ENCODE measurements at regions not wholly inside any gene's neighbourhood (a gene's known extent, or its start where the extent isn't known, plus 50 kb on each side); places are given as distances from the start of the nearest gene placed in this dataset.
"Not testable (repeated sequence)": the region's sequence is repeated elsewhere in the genome, so short reads cannot be mapped to it uniquely, and the experiment has no call there.

DNA sequence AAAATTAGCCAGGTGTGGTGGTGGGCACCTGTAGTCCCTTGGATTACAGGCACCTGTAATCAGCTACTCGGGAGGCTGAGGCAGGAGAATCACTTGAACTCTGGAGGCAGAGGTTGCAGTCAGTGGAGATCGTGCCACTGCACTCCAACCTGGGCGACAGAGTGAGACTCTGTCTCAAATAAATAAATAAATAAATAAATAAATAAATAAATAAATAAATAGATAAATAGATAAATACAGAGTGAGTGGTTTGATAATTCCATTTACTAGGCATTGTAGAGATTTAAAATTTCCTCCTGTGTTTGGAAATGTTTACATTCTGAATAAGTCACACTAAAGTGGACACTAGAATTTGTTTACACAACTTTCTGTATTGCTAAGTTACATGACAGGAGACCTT, 504.4 kb upstream of the SEL1L start:
- WGBS: 71% methylated on average over 1 of the region's 3 CpGs
- H4K91ac ChIP-seq (ENCODE audit: low read length); H2AK5ac ChIP-seq (ENCODE audit: low read length, severe bottlenecking); H3K4me3 ChIP-seq (ENCODE audit: insufficient read depth in 1 of 2, low read depth in 1 of 2, low read length in 2 of 2); H2BK5ac ChIP-seq (ENCODE audit: low read depth, low read length, poor library complexity, severe bottlenecking); H3K4me1 ChIP-seq (ENCODE audit: control insufficient read depth, insufficient read depth, low read depth, low read length); H3K27ac ChIP-seq (ENCODE audit: low read length, poor library complexity, severe bottlenecking); H2BK120ac ChIP-seq (ENCODE audit: low read depth, low read length); H3K4me2 ChIP-seq (ENCODE audit: low read length, poor library complexity, severe bottlenecking); H2BK12ac ChIP-seq (ENCODE audit: low read length in 2 of 2); H3K27me3 ChIP-seq (ENCODE audit: control insufficient read depth in 1 of 2, insufficient read depth in 1 of 2, low read length in 2 of 2); DNase-seq; H3K36me3 ChIP-seq (ENCODE audit: control insufficient read depth in 1 of 2, insufficient read depth in 2 of 2, low read depth in 1 of 2, low read length in 2 of 2); H3K9me3 ChIP-seq (ENCODE audit: control insufficient read depth, low read length); H3K9ac ChIP-seq (ENCODE audit: low read length); H3K14ac ChIP-seq (ENCODE audit: low read length in 2 of 2); H3K18ac ChIP-seq (ENCODE audit: low read depth in 1 of 2, low read length in 2 of 2); H2AFZ ChIP-seq (ENCODE audit: low read depth, low read length); H4K8ac ChIP-seq (ENCODE audit: low read length); H3K79me1 ChIP-seq (replicated peaks; ENCODE audit: low read length, poor library complexity, severe bottlenecking); H3K23ac ChIP-seq (ENCODE audit: low read length in 2 of 2); H2BK15ac ChIP-seq (ENCODE audit: low read depth, poor library complexity, severe bottlenecking); H3K4ac ChIP-seq (ENCODE audit: low read depth in 1 of 2, low read length in 2 of 2): not testable (repeated sequence)

DNA sequence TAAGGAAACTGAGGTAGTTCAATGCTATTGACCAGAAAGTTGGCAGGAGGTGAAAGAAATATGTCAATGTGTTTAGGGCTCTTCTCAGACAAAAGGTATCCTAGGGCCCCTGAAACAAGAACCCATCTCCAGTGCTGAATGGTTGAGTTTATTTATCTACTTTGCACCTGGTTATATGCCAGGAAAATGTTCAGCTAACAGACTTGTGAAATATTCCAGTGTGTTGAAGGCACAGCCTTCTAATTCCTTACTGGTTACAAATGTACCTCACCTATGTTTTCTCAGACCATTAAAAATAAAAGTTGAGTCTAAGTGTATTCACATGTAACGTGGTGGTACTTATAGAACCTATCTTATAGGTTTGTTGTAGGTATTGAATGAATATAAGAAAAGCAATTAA, 511.7 kb upstream of the SEL1L start:
- peaks cover 4% of the 10 kb centered on the region for H3K9me3 ChIP-seq (ENCODE audit: control insufficient read depth, low read length)
- no peaks in the 10 kb centered on the region for H3K36me3 ChIP-seq (ENCODE audit: control insufficient read depth in 1 of 2, insufficient read depth in 2 of 2, low read depth in 1 of 2, low read length in 2 of 2)
- H2BK12ac ChIP-seq (ENCODE audit: low read length in 2 of 2): no peak overlapping the region
- H2AK5ac ChIP-seq (ENCODE audit: low read length, severe bottlenecking): no peak overlapping the region
- H3K9ac ChIP-seq (ENCODE audit: low read length): no peak overlapping the region
- H3K23ac ChIP-seq (ENCODE audit: low read length in 2 of 2): no peak overlapping the region
- DNase-seq: no peak
- no peak overlapping the region for H3K14ac ChIP-seq (ENCODE audit: low read length in 2 of 2)
- H2BK120ac ChIP-seq (ENCODE audit: low read depth, low read length): no peak overlapping the region
- no peak overlapping the region for H3K18ac ChIP-seq (ENCODE audit: low read depth in 1 of 2, low read length in 2 of 2)
- no peak overlapping the region for H2BK5ac ChIP-seq (ENCODE audit: low read depth, low read length, poor library complexity, severe bottlenecking)
- no peak overlapping the region for H2BK15ac ChIP-seq (ENCODE audit: low read depth, poor library complexity, severe bottlenecking)
- no peak overlapping the region for H4K8ac ChIP-seq (ENCODE audit: low read length)
- no peak overlapping the region for H3K27ac ChIP-seq (ENCODE audit: low read length, poor library complexity, severe bottlenecking)
- WGBS: no CpG with 5 or more reads among the region's 1 CpG
- no peak overlapping the region for H3K4ac ChIP-seq (ENCODE audit: low read depth in 1 of 2, low read length in 2 of 2)
- H2AFZ ChIP-seq (ENCODE audit: low read depth, low read length): no peak overlapping the region
- no peak overlapping the region for H4K91ac ChIP-seq (ENCODE audit: low read length)
- H3K4me3 ChIP-seq (ENCODE audit: insufficient read depth in 1 of 2, low read depth in 1 of 2, low read length in 2 of 2): no peak overlapping the region
- no peak overlapping the region for H3K4me2 ChIP-seq (ENCODE audit: low read length, poor library complexity, severe bottlenecking)
- H3K79me1 ChIP-seq (replicated peaks; ENCODE audit: low read length, poor library complexity, severe bottlenecking): no peaks in the 10 kb centered on the region
- H3K27me3 ChIP-seq (ENCODE audit: control insufficient read depth in 1 of 2, insufficient read depth in 1 of 2, low read length in 2 of 2): no peaks in the 10 kb centered on the region
- H3K4me1 ChIP-seq (ENCODE audit: control insufficient read depth, insufficient read depth, low read depth, low read length): no peaks in the 10 kb centered on the region

DNA sequence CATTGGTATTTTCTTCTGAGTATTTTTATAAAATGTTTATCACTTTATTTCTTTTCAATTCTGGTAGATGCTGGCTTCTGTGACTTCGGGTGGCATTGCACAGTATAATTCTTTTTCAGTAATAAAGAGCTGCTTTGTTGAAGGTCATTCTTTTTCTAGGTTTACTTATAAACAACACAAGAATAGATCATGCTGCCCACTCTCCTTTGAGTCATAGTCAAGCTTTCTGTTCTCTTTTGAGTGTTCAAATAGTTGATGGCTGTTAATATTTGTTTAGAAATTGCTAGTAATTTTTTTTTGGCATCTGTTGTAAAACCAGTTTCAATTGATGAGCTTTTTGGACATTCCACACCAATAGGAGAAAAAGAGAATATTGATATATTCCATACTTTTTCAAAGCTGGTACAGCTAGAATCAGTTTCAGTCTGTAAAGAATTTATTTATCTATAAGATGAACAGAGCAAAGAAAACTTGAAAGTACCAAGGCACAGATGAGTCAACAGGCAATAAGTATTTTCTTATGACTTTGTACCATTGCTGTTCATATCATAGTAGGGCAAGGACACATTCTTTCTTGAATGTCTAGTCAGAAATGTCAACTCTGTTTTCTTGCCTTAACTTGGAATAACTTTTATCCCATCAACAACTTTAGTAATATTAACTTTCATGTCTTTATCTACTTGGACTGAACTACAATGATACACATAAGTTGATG, 513.0 kb upstream of the SEL1L start:
- no peak for DNase-seq
- H3K4me2 ChIP-seq (ENCODE audit: low read length, poor library complexity, severe bottlenecking): no peak overlapping the region
- H2BK15ac ChIP-seq (ENCODE audit: low read depth, poor library complexity, severe bottlenecking): no peak overlapping the region
- no peak overlapping the region for H3K14ac ChIP-seq (ENCODE audit: low read length in 2 of 2)
- H2BK12ac ChIP-seq (ENCODE audit: low read length in 2 of 2): no peak overlapping the region
- H3K27ac ChIP-seq (ENCODE audit: low read length, poor library complexity, severe bottlenecking): no peak overlapping the region
- no peak overlapping the region for H2BK5ac ChIP-seq (ENCODE audit: low read depth, low read length, poor library complexity, severe bottlenecking)
- no peak overlapping the region for H4K8ac ChIP-seq (ENCODE audit: low read length)
- H3K79me1 ChIP-seq (replicated peaks; ENCODE audit: low read length, poor library complexity, severe bottlenecking): no peaks in the 10 kb centered on the region
- no peak overlapping the region for H2BK120ac ChIP-seq (ENCODE audit: low read depth, low read length)
- no peak overlapping the region for H3K4me3 ChIP-seq (ENCODE audit: insufficient read depth in 1 of 2, low read depth in 1 of 2, low read length in 2 of 2)
- no peak overlapping the region for H4K91ac ChIP-seq (ENCODE audit: low read length)
- H3K4me1 ChIP-seq (ENCODE audit: control insufficient read depth, insufficient read depth, low read depth, low read length): no peaks in the 10 kb centered on the region
- no peak overlapping the region for H3K23ac ChIP-seq (ENCODE audit: low read length in 2 of 2)
- no peaks in the 10 kb centered on the region for H3K36me3 ChIP-seq (ENCODE audit: control insufficient read depth in 1 of 2, insufficient read depth in 2 of 2, low read depth in 1 of 2, low read length in 2 of 2)
- H3K4ac ChIP-seq (ENCODE audit: low read depth in 1 of 2, low read length in 2 of 2): no peak overlapping the region
- H2AFZ ChIP-seq (ENCODE audit: low read depth, low read length): no peak overlapping the region
- no peak overlapping the region for H3K18ac ChIP-seq (ENCODE audit: low read depth in 1 of 2, low read length in 2 of 2)
- no peak overlapping the region for H3K9ac ChIP-seq (ENCODE audit: low read length)
- H3K9me3 ChIP-seq (ENCODE audit: control insufficient read depth, low read length): peaks cover 3% of the 10 kb centered on the region
- no peak overlapping the region for H2AK5ac ChIP-seq (ENCODE audit: low read length, severe bottlenecking)
- WGBS: no CpG with 5 or more reads among the region's 1 CpG
- H3K27me3 ChIP-seq (ENCODE audit: control insufficient read depth in 1 of 2, insufficient read depth in 1 of 2, low read length in 2 of 2): no peaks in the 10 kb centered on the region

DNA sequence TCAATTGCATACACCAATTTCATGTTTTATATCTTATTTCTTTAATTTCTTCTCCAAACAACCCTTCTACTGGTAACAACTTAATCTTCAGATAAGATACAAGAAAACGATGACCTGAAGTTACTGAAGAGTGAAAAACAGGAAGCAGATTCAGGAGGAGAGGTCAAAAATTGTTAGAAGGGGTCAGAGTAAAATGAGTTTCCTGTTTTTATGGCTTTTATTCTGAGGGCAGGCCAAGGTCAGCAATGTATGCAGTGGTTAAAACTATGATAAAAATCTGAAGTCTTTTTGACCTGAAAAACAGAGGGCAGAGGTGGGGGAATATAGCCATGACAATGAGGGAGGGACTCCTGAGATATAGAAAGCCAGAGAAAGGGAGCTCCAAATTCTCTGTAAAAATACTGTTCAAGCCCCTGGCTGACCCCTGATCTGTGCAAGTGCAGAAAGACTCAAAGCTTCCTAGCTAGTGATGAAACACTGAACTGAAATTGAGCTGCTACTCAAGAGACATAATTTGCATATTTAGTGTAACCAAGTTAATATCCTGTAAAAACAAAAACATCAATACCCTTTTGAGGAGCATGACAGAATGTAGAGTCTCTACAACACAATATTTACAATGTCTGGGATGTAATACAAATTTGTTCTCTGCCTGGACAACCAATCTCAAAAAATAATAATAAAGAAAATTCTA, 514.3 kb upstream of the SEL1L start:
- H4K8ac ChIP-seq (ENCODE audit: low read length): no peak overlapping the region
- no peaks in the 10 kb centered on the region for H3K36me3 ChIP-seq (ENCODE audit: control insufficient read depth in 1 of 2, insufficient read depth in 2 of 2, low read depth in 1 of 2, low read length in 2 of 2)
- no peak overlapping the region for H3K4me2 ChIP-seq (ENCODE audit: low read length, poor library complexity, severe bottlenecking)
- H2BK15ac ChIP-seq (ENCODE audit: low read depth, poor library complexity, severe bottlenecking): no peak overlapping the region
- no peak overlapping the region for H2BK12ac ChIP-seq (ENCODE audit: low read length in 2 of 2)
- no peak overlapping the region for H3K27ac ChIP-seq (ENCODE audit: low read length, poor library complexity, severe bottlenecking)
- no peak overlapping the region for H3K23ac ChIP-seq (ENCODE audit: low read length in 2 of 2)
- no peak overlapping the region for H4K91ac ChIP-seq (ENCODE audit: low read length)
- H2AK5ac ChIP-seq (ENCODE audit: low read length, severe bottlenecking): no peak overlapping the region
- H3K9ac ChIP-seq (ENCODE audit: low read length): no peak overlapping the region
- no peaks in the 10 kb centered on the region for H3K27me3 ChIP-seq (ENCODE audit: control insufficient read depth in 1 of 2, insufficient read depth in 1 of 2, low read length in 2 of 2)
- no peak overlapping the region for H2AFZ ChIP-seq (ENCODE audit: low read depth, low read length)
- no peaks in the 10 kb centered on the region for H3K79me1 ChIP-seq (replicated peaks; ENCODE audit: low read length, poor library complexity, severe bottlenecking)
- H3K18ac ChIP-seq (ENCODE audit: low read depth in 1 of 2, low read length in 2 of 2): no peak overlapping the region
- no peak overlapping the region for H2BK120ac ChIP-seq (ENCODE audit: low read depth, low read length)
- no peak overlapping the region for H3K14ac ChIP-seq (ENCODE audit: low read length in 2 of 2)
- 24% methylated on average over 1 of the region's 1 CpG for WGBS
- no peak overlapping the region for H3K4me3 ChIP-seq (ENCODE audit: insufficient read depth in 1 of 2, low read depth in 1 of 2, low read length in 2 of 2)
- H2BK5ac ChIP-seq (ENCODE audit: low read depth, low read length, poor library complexity, severe bottlenecking): no peak overlapping the region
- no peaks in the 10 kb centered on the region for H3K4me1 ChIP-seq (ENCODE audit: control insufficient read depth, insufficient read depth, low read depth, low read length)
- no peak for DNase-seq
- no peaks in the 10 kb centered on the region for H3K9me3 ChIP-seq (ENCODE audit: control insufficient read depth, low read length)
- no peak overlapping the region for H3K4ac ChIP-seq (ENCODE audit: low read depth in 1 of 2, low read length in 2 of 2)
